Keratinocyte (primary cell): ENCODE measurements at regions not wholly inside any gene's neighbourhood (a gene's known extent, or its start where the extent isn't known, plus 50 kb on each side); places are given as distances from the start of the nearest gene placed in this dataset.

Experiments used
- DNase-seq: peaks from one replicate; pipeline ENCODE4 v3.0.0-alpha.2; 2011; ENCODE audit warnings: low read depth, missing footprints, low spot score
- FAIRE-seq: peaks from 2 replicates; lab custom pipeline; 2011; peaks lifted over from hg19 to GRCh38; lab: Jason Lieb, UNC
- H2AFZ ChIP-seq: 2 replicates; pipeline ENCODE4 v1.6.0; 2012; ENCODE audit warnings: low read length, control low read depth, inconsistent platforms; ENCODE audit not compliant: control insufficient read depth
- H3K27ac ChIP-seq: 2 replicates; pipeline ENCODE4 v1.5.1; 2011; ENCODE audit warnings: low read length; ENCODE audit not compliant: control insufficient read depth, insufficient read depth
- H3K27me3 ChIP-seq: 3 replicates; pipeline ENCODE4 v1.6.0; 2011; ENCODE audit warnings: low read length; ENCODE audit not compliant: control insufficient read depth, insufficient read depth; ENCODE audit errors: extremely low read depth
- H3K36me3 ChIP-seq, 2 experiments: 2 replicates in 1 of 2; 3 replicates in 1 of 2; pipeline ENCODE4 v1.5.1; 2011; ENCODE audit warnings: low read length in 2 of 2, mild to moderate bottlenecking in 1 of 2; ENCODE audit not compliant: control insufficient read depth in 2 of 2, insufficient read depth in 2 of 2; ENCODE audit errors: extremely low read depth in 1 of 2
- H3K4me1 ChIP-seq: 3 replicates; pipeline ENCODE4 v1.5.1; 2011; ENCODE audit warnings: low read length; ENCODE audit not compliant: control insufficient read depth, insufficient read depth; ENCODE audit errors: extremely low read depth
- H3K4me2 ChIP-seq: 3 replicates; pipeline ENCODE4 v1.6.0; 2011; ENCODE audit warnings: low read depth, low read length; ENCODE audit not compliant: control insufficient read depth, insufficient read depth; ENCODE audit errors: extremely low read depth
- H3K4me3 ChIP-seq, 3 experiments: fragments of 200-600 bp in 1 of 3; sonication (generic) in 1 of 3; 2 replicates in 2 of 3; 3 replicates in 1 of 3; pipeline ENCODE4 v1.5.1; 2011 to 2016; ENCODE audit warnings: low read length in 3 of 3, mild to moderate bottlenecking in 3 of 3, control low read depth in 2 of 3, inconsistent platforms in 1 of 3, low read depth in 1 of 3, mixed read lengths in 1 of 3, mixed run types in 1 of 3, moderate library complexity in 1 of 3; ENCODE audit not compliant: control insufficient read depth in 2 of 3, insufficient read depth in 2 of 3; ENCODE audit errors: extremely low read depth in 1 of 3
- H3K79me2 ChIP-seq: 2 replicates; pipeline ENCODE4 v1.6.0; 2012; ENCODE audit warnings: low read length; ENCODE audit not compliant: control insufficient read depth, insufficient read depth
- H3K9ac ChIP-seq: 3 replicates; pipeline ENCODE4 v1.6.0; 2011; ENCODE audit warnings: low read length; ENCODE audit not compliant: control insufficient read depth, insufficient read depth; ENCODE audit errors: extremely low read depth
- H3K9me1 ChIP-seq: 3 replicates; pipeline ENCODE4 v1.6.0; 2011; ENCODE audit warnings: low read length; ENCODE audit not compliant: control insufficient read depth, insufficient read depth; ENCODE audit errors: extremely low read depth
- H3K9me3 ChIP-seq: 2 replicates; pipeline ENCODE4 v1.5.1; 2012; ENCODE audit warnings: low read depth, low read length; ENCODE audit not compliant: control insufficient read depth
- H4K20me1 ChIP-seq: 3 replicates; pipeline ENCODE4 v1.6.0; 2011; ENCODE audit warnings: low read length; ENCODE audit not compliant: control insufficient read depth, insufficient read depth; ENCODE audit errors: extremely low read depth
- CTCF ChIP-seq, 3 experiments: IDR thresholded peaks in 1 of 3; conservative IDR thresholded peaks in 1 of 3; optimal IDR thresholded peaks in 1 of 3; 2 replicates in 2 of 3; 3 replicates in 1 of 3; pipeline versions ENCODE3 to v1.5.1; 2011; ENCODE audit warnings: low read length in 3 of 3, mild to moderate bottlenecking in 3 of 3, moderate library complexity in 2 of 3, control low read depth in 1 of 3, inconsistent platforms in 1 of 3; ENCODE audit not compliant: insufficient read depth in 2 of 3; ENCODE audit errors: extremely low read depth in 1 of 3
- EZH2 ChIP-seq: IDR thresholded peaks from one replicate; pipeline ENCODE4 v1.6.1; 2012; ENCODE audit warnings: inconsistent platforms, mild to moderate bottlenecking, low read length, moderate library complexity
- dilution Hi-C: fragments of 300-500 bp; cut with MboI; formaldehyde crosslinking; loops from one replicate; pipeline ENCODE4 v1.7.0; 2020; ENCODE audit warnings: low sequenced_read_pairs; ENCODE audit not compliant: extremely low pct_ligation_motif_present

GRCh38 chr3:16767006-16767405, 117.7 kb upstream of the PLCL2 start:
- FAIRE-seq (no peak), DNase-seq (no peak)
- dilution Hi-C loops: no loop called here
- no peaks in the 10 kb centered on the region for H3K9me3 ChIP-seq
- TF ChIP-seq EZH2 (no peak), CTCF (optimal IDR thresholded peaks at IDR 0.05 in 1 of 3, IDR thresholded peaks at IDR 0.05 in 1 of 3, conservative IDR thresholded peaks at IDR 0.05 in 1 of 3; ENCODE audit: extremely low read depth in 1 of 3, insufficient read depth in 2 of 3, low read length in 3 of 3) (no peak)
- no peak overlapping the region for H3K4me2 ChIP-seq
- no peaks in the 10 kb centered on the region for H3K9me1 ChIP-seq
- no peaks in the 10 kb centered on the region for H3K79me2 ChIP-seq
- H3K4me3 ChIP-seq: no peak overlapping the region
- no peak overlapping the region for H3K27ac ChIP-seq
- no peaks in the 10 kb centered on the region for H4K20me1 ChIP-seq
- H3K9ac ChIP-seq: no peak overlapping the region
- H2AFZ ChIP-seq: no peak overlapping the region
- no peaks in the 10 kb centered on the region for H3K4me1 ChIP-seq
- no peaks in the 10 kb centered on the region for H3K36me3 ChIP-seq
- no peaks in the 10 kb centered on the region for H3K27me3 ChIP-seq

GRCh38 chr3:16768014-16768413, 116.7 kb upstream of the PLCL2 start:
- H2AFZ ChIP-seq: no peak overlapping the region
- H3K79me2 ChIP-seq: no peaks in the 10 kb centered on the region
- no peaks in the 10 kb centered on the region for H3K27me3 ChIP-seq
- no peak overlapping the region for H3K4me3 ChIP-seq
- DNase-seq (no peak), FAIRE-seq (no peak)
- H3K4me1 ChIP-seq: no peaks in the 10 kb centered on the region
- no peaks in the 10 kb centered on the region for H3K9me1 ChIP-seq
- H3K9me3 ChIP-seq: no peaks in the 10 kb centered on the region
- H3K36me3 ChIP-seq: no peaks in the 10 kb centered on the region
- H3K4me2 ChIP-seq: no peak overlapping the region
- dilution Hi-C loops: no loop called here
- no peak overlapping the region for H3K27ac ChIP-seq
- TF ChIP-seq CTCF (optimal IDR thresholded peaks at IDR 0.05 in 1 of 3, IDR thresholded peaks at IDR 0.05 in 1 of 3, conservative IDR thresholded peaks at IDR 0.05 in 1 of 3; ENCODE audit: extremely low read depth in 1 of 3, insufficient read depth in 2 of 3, low read length in 3 of 3) (no peak), EZH2 (no peak)
- no peaks in the 10 kb centered on the region for H4K20me1 ChIP-seq
- H3K9ac ChIP-seq: no peak overlapping the region
